Brain microvascular endothelial cell (primary cell): ENCODE measurements at regions not wholly inside any gene's neighbourhood (a gene's known extent, or its start where the extent isn't known, plus 50 kb on each side); places are given as distances from the start of the nearest gene placed in this dataset.

Experiments
- DNase-seq: peaks from one replicate; pipeline ENCODE4 v3.0.0-alpha.2; 2020
- H3K27ac ChIP-seq: fragments of 250-450 bp; sonication (Bioruptor Pico); 2 replicates; pipeline ENCODE4 v1.5.1; 2020; ENCODE audit warnings: mild to moderate bottlenecking, moderate library complexity
- H3K27me3 ChIP-seq: fragments of 250-450 bp; sonication (Bioruptor Pico); replicated peaks from 2 replicates; pipeline ENCODE4 v1.5.1; 2020; ENCODE audit warnings: mild to moderate bottlenecking
- H3K36me3 ChIP-seq: fragments of 250-450 bp; sonication (Bioruptor Pico); replicated peaks from 2 replicates; pipeline ENCODE4 v1.5.1; 2020; ENCODE audit warnings: mild to moderate bottlenecking
- H3K4me3 ChIP-seq: 2 replicates; pipeline ENCODE4 v1.5.1; 2011; ENCODE audit warnings: low read depth, mild to moderate bottlenecking, control low read depth, low read length, moderate library complexity
- in situ Hi-C: cut with HindIII; loops from 2 replicates; pipeline ENCODE4 v1.10.0; 2017; ENCODE audit warnings: low sequenced_read_pairs, low pct_ligation_motif_present
- TF ChIP-seq, protein P1 (sequence below): IDR thresholded peaks from 2 replicates; pipeline ENCODE4 v1.5.1; 2011; ENCODE audit warnings: low read depth, mild to moderate bottlenecking, moderate library complexity, low read length, control low read depth, inconsistent platforms; ENCODE audit errors: missing control alignments

DNA sequence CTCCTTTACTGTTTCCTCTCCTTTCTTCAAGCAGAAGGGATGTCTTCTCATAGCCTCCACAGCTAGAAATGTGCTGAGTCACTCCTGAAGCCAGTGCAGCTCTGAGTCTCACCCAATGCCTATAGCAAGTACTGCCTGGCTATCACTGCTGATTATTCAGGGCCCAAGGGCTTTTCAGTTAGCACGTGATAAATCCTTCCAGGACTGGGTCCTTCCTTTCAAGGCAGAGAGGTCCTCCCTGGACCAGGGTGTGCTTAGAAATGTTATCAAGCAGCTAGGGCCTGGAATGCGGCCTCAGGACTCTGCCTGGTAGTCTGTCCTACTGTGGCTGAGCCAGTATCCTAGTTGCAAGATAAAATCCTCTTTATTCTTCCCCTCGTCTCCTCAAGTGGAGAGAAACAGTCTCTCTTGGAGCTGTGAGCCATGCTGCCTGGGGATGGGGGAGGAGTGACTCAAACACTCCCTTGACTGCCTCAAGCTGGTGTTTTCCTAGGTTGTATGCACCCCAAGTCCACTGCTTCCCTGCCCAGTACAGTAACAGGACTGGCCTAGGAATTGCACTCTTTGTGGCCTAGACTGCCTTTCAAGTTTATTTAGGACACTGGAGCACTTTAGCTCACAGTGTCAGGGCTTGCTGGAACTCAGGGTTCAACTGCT lies 198.7 kb upstream of the SERP2 start:
- in situ Hi-C loops = no loop called here
- Histone ChIP-seq H3K27me3 (no peaks in the 10 kb centered on the region), H3K36me3 (no peaks in the 10 kb centered on the region), H3K27ac (peak overlapping the region; percentile 44), H3K4me3 (no peak overlapping the region)
- TF ChIP-seq, protein P1, sequence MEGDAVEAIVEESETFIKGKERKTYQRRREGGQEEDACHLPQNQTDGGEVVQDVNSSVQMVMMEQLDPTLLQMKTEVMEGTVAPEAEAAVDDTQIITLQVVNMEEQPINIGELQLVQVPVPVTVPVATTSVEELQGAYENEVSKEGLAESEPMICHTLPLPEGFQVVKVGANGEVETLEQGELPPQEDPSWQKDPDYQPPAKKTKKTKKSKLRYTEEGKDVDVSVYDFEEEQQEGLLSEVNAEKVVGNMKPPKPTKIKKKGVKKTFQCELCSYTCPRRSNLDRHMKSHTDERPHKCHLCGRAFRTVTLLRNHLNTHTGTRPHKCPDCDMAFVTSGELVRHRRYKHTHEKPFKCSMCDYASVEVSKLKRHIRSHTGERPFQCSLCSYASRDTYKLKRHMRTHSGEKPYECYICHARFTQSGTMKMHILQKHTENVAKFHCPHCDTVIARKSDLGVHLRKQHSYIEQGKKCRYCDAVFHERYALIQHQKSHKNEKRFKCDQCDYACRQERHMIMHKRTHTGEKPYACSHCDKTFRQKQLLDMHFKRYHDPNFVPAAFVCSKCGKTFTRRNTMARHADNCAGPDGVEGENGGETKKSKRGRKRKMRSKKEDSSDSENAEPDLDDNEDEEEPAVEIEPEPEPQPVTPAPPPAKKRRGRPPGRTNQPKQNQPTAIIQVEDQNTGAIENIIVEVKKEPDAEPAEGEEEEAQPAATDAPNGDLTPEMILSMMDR = no peak
- peak; percentile 56 for DNase-seq

DNA sequence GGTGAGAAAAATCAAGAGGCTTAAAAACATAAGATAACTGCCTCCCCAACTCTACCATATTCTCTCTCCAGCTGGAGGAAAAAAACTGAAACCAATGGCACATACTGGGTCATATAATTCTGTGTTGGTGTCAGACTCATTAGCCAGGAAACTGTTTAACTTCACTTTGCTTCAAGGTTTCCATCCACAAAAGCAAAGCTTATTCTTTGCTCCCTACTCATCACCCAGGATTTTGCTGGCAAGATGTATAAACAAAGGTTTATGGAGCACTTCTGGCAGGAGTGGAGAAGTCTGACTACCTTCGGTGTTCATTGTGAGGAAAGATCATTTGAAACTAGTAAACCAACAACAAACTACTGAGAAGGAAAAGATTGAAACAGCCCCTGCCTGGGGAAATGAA lies 197.5 kb upstream of the SERP2 start:
- in situ Hi-C loops = no loop called here
- no peak for DNase-seq
- Histone ChIP-seq H3K27ac (no peak overlapping the region), H3K4me3 (no peak overlapping the region), H3K27me3 (no peaks in the 10 kb centered on the region), H3K36me3 (no peaks in the 10 kb centered on the region)
- TF ChIP-seq, protein P1 = no peak

DNA sequence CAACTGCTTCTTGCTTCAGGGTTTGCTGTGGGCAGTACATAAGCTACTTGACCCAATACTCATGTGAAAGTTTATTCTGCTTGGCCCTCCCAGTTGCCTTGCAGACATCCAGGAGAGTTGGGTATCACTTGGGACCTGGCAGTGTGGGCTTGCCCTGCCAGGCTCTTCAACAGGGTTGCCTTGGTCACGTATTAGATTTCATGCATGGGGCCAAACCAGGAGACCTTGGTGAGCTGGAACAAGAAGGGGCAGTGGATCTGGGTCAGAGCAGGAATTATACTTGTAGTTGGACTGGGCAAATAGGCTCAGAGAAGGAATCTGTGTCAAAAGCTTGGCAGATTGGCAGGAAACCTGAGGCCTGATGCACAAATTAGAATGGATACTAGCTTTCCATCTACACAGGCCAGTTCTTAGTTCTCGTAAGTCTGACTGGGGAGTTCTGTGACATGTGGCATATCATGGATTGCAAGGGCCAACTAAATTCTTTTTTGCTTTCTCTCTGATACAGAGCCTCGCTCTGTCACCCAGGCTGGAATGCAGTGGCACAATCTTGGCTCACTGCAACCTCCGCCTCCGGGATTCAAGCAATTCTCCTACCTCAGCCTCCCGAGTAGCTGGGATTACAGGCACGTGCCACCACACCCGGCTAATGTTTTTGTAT lies 192.6 kb upstream of the SERP2 start:
- H3K4me3 ChIP-seq = no peak overlapping the region
- no peaks in the 10 kb centered on the region for H3K27me3 ChIP-seq
- in situ Hi-C loops = no loop called here
- H3K36me3 ChIP-seq = no peaks in the 10 kb centered on the region
- TF ChIP-seq, protein P1 = no peak
- DNase-seq = no peak
- H3K27ac ChIP-seq = no peak overlapping the region

DNA sequence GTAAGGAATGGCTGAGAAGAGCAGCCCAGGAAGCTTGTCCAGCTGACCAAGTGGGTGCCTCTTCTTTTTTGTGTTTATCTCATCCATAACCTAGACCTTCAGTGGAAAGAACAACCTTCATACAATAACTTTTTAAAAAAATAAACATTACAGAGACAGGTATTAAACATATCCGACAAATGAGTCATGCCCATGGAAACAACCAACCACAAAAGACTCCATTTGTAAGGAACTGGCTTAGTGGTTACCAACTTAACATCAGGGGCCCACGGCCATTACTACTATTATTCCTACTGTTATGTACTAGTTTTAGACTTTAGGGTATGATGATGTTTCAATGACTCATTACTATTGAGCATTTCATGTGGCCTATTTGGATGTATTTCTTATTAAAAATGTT lies 191.7 kb upstream of the SERP2 start:
- no peak for DNase-seq
- H3K36me3 ChIP-seq = no peaks in the 10 kb centered on the region
- no peak overlapping the region for H3K27ac ChIP-seq
- H3K4me3 ChIP-seq = no peak overlapping the region
- in situ Hi-C loops = no loop called here
- TF ChIP-seq, protein P1 = no peak
- H3K27me3 ChIP-seq = no peaks in the 10 kb centered on the region

DNA sequence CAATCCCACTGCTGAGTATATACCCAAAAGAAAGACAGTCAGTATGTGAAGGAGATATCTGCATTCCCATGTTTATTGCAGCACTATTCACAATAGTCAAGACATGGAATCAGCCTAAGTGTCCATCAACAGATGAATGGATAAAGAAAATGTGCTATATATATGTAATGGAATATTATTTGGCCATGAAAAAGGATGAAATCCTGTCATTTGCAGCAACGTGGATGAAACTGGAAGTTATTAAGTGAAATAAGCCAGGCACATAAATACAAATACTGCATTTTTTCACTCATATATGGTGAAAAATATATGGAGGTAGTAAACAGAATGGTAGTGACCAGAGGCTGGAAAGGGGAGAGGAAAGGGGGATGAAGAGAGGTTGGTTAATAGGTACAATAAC lies 188.9 kb upstream of the SERP2 start:
- H3K27ac ChIP-seq = no peak overlapping the region
- no peak for DNase-seq
- TF ChIP-seq, protein P1 = no peak
- in situ Hi-C loops = no loop called here
- H3K36me3 ChIP-seq = no peaks in the 10 kb centered on the region
- H3K4me3 ChIP-seq = no peak overlapping the region
- H3K27me3 ChIP-seq = no peaks in the 10 kb centered on the region
